ENCODE measurements at regions not wholly inside any gene's neighbourhood (a gene's known extent, or its start where the extent isn't known, plus 50 kb on each side); places are given as distances from the start of the nearest gene placed in this dataset.

- no peak for TF ChIP-seq RAD21 (IDR thresholded peaks at IDR 0.05; ENCODE audit: low read length)
- no peak for TF ChIP-seq PBX3 (IDR thresholded peaks at IDR 0.05)
- TF ChIP-seq ELF1 (IDR thresholded peaks at IDR 0.05): no peak
- TF ChIP-seq CTCF (IDR thresholded peaks at IDR 0.05): no peak
Measured at GRCh38 chr6:167540796-167541195, 215.9 kb downstream of the TTLL2 start.

Data from SK-N-SH (cell line).